ENCODE measurements at regions not wholly inside any gene's neighbourhood (a gene's known extent, or its start where the extent isn't known, plus 50 kb on each side); places are given as distances from the start of the nearest gene placed in this dataset.
"Not testable (repeated sequence)": the region's sequence is repeated elsewhere in the genome, so short reads cannot be mapped to it uniquely, and the experiment has no call there.

DNA sequence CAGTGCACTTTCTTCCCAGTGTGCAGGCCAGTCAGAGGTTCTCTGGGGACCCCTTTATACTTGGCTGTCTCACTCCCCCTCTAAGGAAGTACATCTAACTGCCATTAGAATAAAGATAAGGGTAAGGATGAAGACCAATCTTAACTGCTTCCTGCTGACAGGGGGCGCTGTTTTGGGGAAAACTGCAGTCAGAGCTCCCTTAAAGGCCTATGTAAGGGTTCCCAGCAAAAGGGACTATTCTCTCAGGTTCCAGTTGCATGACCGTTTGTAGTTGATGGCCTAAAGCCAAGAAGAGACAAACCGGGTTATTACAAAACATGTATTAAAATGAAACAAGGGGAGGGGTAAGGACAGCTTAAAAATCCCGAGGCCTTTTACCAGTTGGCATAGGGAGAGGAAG, 115.6 kb upstream of the SPIN4 start:
- no peak for DNase-seq (ENCODE audit: low spot score)

DNA sequence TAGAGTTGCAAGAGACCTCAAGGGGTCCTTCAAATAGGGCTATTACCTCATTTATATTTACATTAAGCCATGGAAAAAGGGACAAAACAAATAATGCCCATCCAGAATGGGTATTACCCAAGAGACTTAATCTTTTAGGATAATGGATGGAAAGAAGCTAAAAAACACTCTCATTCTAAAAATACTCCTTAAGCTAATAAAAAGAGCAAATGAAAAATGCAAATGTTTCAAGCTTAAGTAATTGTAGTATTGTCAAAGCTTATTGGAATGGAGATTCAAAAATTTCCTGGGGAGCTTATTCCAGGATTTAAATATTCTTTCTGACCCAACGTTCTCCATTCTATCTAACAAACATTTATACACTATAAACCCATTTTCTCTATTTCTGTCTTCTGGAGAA, 107.8 kb upstream of the SPIN4 start:
- no peak for DNase-seq (ENCODE audit: low spot score)

DNA sequence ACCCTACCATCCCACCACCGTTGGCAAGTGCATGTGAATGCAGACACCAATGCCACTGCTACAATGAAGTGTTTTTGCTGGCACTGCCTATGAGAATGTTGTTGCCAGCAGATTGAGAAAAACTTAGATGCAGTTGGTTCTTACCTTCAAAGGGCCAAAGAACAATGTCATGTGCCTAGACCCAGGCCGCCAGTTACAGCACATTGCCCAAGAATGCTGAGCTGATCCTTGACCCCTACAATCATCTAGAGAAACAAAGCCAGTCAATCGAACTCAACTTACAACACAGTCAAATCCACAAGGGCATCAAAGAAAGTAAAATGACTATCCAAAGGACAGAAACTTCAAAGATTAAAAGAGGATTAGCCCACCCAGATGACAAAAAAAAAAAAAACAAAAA, 102.4 kb upstream of the SPIN4 start:
- no peak for DNase-seq (ENCODE audit: low spot score)

DNA sequence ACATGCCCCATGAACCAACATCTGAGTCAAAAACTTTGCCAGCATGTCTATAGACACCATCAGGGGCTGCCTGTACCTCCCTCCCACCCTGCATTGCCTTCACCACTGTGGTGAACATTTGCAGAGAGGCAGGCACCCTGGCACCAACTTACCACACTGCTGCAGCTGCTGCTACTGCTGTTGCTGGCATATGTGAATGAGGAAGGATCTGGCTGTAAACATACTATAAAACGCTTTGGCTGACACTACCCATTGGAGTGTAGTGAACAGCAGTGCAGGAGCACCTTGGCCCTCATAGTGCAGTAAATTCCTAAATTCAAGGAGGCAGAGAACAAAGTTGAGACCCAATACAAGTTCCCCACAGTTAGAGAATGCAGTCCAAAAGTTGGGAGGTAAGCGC, 90.6 kb upstream of the SPIN4 start:
- DNase-seq (ENCODE audit: low spot score) = no peak

DNA sequence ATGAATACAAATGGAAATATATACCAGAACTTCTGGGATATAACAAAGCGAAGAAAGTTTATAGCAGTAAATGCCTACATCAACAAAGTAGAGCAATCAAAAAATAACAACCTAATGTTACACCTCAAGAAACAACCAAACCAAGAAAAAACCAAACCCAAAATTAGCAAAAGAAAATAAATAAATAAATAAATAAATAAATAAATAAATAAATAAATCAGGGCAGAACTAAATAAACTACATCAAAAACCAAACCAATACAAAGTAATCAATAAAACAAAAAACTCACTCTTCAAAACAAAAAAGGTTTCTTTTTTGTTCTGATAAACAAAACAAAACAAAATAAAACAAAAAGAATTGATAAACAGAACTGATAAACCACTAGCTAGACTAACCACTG, 88.4 kb upstream of the SPIN4 start:
- DNase-seq (ENCODE audit: low spot score) = no peak

DNA sequence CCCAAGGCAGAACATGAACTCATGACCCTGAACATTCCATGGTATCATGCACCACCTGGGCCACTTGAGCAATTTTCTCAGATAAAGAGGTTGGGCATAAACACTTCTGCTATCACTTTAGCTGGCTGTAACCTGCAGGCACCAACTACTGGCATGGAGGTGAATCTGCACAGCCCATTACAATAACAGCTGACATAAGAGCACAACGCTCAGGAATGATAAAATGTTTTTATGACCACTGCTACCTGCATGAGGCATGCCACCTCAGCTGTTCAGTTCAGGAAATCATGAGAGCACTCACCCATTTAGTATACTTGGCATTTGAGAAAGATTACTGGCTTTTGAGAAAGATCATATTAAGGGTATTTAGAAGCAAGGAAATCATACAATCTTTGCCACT, 85.7 kb upstream of the SPIN4 start:
- no peak for DNase-seq (ENCODE audit: low spot score)

DNA sequence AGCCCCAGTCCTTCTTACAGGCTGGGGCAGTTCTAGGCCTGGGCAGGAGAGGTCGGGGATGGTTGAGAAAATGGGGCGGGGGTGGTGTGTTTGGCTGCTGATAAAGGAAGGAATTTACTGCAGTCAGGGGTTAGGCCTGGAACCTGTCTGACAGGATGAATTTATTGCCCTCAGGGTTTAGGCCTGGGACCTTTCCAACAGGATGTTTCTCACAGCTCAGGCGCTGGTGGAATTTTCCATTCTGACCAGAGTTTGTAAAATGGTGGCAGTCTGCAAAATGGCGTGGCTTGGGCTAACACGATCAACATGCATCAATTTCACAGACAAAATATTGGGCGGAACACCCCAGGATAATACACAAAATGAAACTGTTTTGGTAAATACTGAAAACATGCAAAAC, 83.5 kb upstream of the SPIN4 start:
- DNase-seq (ENCODE audit: low spot score) = no peak

DNA sequence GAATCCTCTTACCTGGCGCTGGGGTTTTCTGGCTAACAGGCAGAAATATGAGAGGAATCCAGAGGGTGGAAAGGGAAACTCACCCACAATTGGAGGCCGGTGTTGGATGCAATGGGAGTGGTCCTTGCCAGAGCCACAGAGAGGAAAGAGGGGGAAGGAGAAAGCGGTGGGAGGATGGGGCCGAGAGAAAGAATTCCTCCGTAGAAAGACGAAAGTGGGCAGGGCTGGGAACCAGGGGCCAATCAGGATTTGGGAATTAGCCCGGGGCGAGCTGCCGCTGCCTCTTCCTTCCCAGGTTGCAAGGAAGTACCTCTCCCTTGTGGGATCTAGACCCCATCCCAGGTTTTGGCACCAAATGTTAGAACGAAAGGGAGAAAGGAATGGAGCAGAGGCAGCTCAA, 83.1 kb upstream of the SPIN4 start:
- DNase-seq (ENCODE audit: low spot score) = no peak

DNA sequence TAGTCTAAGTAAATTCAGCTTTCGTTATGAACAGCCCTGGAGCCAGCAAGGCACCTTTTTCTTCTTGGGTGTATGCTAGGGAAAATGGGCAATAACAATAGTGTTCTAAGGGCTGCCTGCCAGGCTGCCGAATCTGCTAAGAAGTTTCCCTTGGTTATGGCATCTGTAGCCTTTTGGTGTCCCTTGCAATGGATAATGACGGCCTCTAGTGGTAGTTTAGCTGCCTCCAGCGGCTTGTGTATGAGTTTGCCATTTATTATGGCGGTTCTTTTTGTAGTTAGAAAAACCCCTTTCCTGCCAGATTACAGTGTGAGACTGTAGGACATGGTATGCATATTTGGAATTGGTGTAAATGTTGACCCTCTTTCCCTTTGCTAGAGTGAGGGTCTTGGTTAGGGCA, 78.9 kb upstream of the SPIN4 start:
- DNase-seq (ENCODE audit: low spot score) = no peak

DNA sequence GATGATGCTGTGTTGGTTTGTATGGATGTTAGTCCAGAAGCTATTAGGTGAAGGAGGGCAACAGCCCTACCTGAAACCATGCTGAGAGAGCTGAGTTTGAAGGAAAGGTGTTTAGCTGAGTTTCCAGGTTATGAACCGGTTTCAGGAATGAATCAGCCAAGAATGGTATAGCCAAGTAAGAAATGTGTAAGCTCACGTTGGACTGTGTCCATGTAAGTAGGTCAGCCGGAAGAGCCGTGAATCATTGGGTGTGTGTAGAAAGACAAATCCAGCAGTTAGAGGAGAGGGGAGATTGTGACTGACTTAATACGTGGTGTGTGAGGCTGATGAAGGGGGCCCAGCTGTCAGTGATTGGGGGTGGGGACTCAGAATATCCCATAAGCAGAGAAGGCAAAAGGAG, 77.2 kb upstream of the SPIN4 start:
- no peak for DNase-seq (ENCODE audit: low spot score)

DNA sequence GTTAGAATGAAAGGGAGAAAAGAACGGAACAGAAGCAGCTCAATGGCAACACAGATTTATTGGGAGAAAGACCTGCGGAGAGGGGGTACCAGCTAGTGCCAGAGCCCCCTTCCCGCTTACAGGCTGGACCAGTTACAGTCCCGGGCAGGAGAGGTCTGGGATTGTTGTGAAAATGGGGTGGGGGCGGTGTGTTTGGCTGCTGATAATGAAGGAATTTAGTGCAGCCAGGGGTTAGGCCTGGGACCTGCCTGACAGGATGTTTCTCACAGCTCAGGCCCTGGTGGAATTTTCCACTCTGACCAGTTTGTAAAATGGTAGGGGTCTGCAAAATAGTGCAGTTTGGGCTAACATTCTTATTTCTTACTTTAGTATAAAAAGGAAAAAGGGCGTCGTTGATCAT, 75.4 kb upstream of the SPIN4 start:
- no peak for DNase-seq (ENCODE audit: low spot score)

DNA sequence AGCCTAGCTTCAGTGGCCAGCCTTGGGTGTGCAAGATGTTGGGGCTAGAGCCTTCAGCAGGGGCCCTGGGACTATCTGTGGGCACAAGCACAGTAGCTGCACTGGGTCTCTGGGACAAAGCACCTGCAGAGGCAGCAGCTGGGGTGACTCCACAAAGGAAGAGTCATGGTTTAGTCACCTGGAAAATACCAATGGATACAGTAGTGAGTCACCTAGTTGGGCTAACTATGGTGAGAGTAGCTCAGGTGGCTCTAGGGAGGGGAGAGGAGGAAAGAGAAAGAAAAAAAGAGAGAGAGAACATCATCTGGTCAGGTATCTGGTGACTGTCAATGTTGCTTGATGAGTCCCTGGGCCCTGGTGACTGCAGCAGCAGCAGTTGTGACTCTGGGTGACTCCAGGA, 72.9 kb upstream of the SPIN4 start:
- no peak for DNase-seq (ENCODE audit: low spot score)

DNA sequence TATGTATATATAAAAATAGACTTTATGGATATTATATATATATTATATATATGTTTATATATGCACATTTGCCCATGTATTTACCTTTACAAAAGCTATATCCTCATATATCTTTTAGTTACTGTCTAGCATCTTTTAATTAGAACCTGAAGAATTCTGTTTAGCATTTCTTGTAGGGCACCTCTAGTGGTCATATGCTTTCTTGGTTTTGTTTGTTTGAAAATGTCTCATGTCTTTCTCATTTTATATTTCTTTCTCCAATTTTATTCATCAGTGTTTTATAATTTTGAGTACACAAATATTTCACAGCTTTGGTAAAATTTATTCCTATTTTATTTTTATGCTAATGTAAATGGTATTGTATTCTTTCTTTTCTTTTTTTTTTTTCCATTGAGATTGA, 70.3 kb upstream of the SPIN4 start:
- DNase-seq (ENCODE audit: low spot score) = no peak

DNA sequence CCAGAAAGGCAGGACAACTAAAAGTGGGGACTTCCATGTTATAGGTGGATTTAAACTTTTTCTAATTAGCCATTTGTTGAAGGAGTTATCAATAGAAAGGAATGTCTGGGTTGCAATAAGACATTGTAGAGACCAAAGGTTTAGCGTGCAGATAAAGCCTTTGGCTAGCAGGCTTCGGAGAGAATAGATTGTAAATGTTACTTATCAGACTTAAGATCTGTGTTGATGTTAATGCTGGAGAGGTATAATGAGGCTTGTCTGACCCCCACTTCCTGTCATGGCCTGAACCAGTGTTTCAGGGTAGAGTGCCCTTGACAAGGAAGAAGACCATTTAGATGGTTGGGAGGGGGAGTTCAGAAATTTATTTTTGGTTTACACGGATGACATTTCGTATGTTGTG, 67.1 kb upstream of the SPIN4 start:
- DNase-seq (ENCODE audit: low spot score) = no peak

DNA sequence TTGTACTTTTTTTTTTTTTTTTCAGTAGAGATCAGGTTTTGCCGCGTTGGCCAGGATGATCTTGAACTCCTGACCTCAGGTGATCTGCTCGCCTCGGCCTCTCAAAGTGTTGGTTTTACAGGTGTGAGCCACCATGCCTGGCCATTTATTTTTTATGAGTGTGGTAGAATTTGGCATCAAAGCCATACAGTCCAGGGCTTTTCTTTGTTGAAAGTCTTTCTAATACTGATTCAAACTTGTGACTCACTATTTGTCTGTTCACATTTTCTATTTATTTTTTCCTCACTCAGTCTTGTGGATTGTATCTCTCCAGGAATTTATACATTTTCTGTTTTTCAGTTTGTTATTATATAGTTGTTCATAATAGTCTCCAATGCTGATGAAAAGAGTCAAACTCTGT, 66.5 kb upstream of the SPIN4 start:
- no peak for DNase-seq (ENCODE audit: low spot score)

DNA sequence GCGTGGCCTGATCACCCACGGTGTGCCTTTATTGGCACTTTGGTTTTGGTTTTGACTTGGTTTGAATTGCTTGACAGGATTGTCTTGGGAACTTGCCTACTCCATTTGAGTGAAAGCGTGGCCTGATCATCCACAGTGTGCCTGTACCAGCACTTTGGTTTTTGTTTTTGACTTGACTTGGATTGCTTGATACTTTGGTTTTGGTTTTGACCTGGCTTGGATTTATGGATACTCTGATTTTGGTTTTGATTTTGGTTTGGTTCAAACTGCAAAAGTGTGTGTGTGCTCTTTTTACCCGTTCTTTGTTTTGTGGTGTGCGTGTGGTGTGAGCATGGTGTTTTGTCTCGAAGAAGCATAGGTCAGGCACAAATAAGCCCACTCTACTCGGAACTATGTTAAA, 58.8 kb upstream of the SPIN4 start:
- DNase-seq (ENCODE audit: low spot score) = not testable (repeated sequence)

DNA sequence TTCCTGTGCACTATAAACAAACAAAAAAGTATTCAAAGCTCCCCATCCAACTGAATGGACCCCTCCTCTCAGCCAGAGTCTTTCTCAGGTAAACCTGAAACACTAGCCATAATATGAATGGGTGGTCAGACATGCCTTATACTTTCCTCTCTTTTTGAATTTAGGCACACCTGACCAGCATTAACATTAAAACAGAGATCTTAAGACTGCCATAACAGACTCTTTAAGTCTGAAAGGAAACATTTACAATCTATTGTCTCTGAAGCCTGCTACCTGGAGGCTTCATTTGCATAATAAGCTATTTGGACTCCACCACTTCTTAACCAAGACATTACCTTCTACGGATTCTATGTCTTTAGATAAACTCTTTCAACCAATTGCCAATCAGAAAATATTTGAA, 56.9 kb upstream of the SPIN4 start:
- DNase-seq (ENCODE audit: low spot score) = no peak

DNA sequence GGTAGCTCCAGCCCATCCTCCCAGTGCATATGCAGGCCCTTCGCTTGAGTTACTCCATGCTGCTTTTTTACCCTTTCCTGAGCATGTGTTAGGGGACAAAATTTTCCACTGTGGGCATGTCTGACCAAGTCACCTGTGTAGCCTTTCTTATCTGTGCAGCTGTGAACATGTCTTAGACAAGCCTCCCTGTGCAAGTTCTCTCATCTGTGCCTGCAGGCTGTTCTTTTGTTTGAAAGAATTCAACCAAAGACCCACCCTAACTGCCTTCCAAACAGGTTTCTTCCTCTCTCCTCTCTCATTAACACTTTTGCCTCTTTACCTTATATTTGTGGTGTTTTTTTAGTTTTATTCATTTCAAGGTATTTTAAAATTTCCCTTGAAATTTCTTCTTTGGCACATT, 53.2 kb upstream of the SPIN4 start:
- DNase-seq (ENCODE audit: low spot score) = no peak

DNA sequence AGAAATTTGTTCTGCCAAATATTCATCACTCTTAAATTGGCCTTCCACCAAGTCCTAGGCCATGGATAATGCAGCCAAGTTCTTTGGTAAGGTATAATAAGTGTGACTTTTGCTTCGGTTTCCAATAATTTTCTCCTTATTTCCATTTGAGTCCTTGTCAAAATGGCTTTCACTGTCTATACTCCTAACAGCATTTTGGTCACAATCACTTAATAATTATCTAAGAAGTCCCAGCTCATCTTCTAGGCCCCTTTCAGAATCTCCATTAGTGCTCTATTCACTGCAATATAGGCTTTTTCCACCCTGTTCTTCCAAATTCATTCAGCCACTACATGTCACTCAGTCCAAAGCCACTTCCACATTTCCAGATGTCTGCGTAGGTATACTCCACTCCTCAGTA, 51.0 kb upstream of the SPIN4 start:
- no peak for DNase-seq (ENCODE audit: low spot score)
